B cell (primary cell): ENCODE measurements at regions not wholly inside any gene's neighbourhood (a gene's known extent, or its start where the extent isn't known, plus 50 kb on each side); places are given as distances from the start of the nearest gene placed in this dataset.

ENCODE experiments used
- EZH2 ChIP-seq: IDR thresholded peaks from 2 replicates; pipeline ENCODE4 v1.6.1; 2012; ENCODE audit warnings: borderline replicate concordance, low read depth, mild to moderate bottlenecking, moderate library complexity, low read length; ENCODE audit not compliant: insufficient read depth, poor library complexity, severe bottlenecking
- TF ChIP-seq, protein P1 (sequence below): fragments of 200-600 bp; IDR thresholded peaks from one replicate; pipeline ENCODE4 v1.8.0; 2022; ENCODE audit warnings: antibody characterized with exemption, mild to moderate bottlenecking

DNA sequence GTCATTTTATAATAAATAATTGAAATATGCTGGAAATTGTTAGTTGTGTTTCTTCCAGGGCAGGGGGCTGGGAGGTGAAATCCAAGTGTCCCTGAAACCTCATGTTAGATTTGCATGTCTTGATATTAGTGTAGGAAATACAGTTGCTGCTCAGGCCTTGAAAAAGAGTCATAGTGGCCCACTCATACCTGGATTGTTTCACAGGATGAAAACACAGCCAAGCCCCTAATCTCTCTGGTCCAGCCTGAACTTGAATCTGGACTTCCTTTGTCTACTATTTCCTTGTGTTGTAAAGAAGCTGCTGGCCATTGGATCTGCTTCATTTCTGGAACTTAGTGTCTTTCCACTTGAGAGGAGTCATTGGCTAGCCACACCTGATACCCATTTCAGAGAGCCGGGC lies 108.8 kb upstream of the JARID2 start:
- TF ChIP-seq, protein P1, sequence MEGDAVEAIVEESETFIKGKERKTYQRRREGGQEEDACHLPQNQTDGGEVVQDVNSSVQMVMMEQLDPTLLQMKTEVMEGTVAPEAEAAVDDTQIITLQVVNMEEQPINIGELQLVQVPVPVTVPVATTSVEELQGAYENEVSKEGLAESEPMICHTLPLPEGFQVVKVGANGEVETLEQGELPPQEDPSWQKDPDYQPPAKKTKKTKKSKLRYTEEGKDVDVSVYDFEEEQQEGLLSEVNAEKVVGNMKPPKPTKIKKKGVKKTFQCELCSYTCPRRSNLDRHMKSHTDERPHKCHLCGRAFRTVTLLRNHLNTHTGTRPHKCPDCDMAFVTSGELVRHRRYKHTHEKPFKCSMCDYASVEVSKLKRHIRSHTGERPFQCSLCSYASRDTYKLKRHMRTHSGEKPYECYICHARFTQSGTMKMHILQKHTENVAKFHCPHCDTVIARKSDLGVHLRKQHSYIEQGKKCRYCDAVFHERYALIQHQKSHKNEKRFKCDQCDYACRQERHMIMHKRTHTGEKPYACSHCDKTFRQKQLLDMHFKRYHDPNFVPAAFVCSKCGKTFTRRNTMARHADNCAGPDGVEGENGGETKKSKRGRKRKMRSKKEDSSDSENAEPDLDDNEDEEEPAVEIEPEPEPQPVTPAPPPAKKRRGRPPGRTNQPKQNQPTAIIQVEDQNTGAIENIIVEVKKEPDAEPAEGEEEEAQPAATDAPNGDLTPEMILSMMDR: no peak
- no peak for TF ChIP-seq EZH2
